ENCODE measurements at regions not wholly inside any gene's neighbourhood (a gene's known extent, or its start where the extent isn't known, plus 50 kb on each side); places are given as distances from the start of the nearest gene placed in this dataset.

GRCh38 chr12:114955414-114956014 is 271.5 kb upstream of the TBX3 start:
- Histone ChIP-seq H3K36me3 (replicated peaks in 1 of 2; ENCODE audit: control insufficient read depth in 1 of 2, insufficient read depth in 2 of 2, low read length in 2 of 2) (no peaks in the 10 kb centered on the region), H3K27ac (ENCODE audit: low read depth in 1 of 2, low read length in 2 of 2) (no peak overlapping the region), H3K4me2 (replicated peaks; ENCODE audit: extremely low read depth, low read length, poor library complexity, severe bottlenecking) (no peak overlapping the region), H3K4me3 (replicated peaks in 1 of 3; ENCODE audit: low read depth in 2 of 3, low read length in 3 of 3) (no peak overlapping the region), H3K4me1 (ENCODE audit: control insufficient read depth in 1 of 2, insufficient read depth in 2 of 2, low read length in 2 of 2) (no peaks in the 10 kb centered on the region), H3K79me2 (ENCODE audit: insufficient read depth, low read length) (no peaks in the 10 kb centered on the region), H2AFZ (ENCODE audit: insufficient read depth, low read depth, low read length, poor library complexity, severe bottlenecking) (no peak overlapping the region), H3K9ac (ENCODE audit: insufficient read depth, low read length, poor library complexity, severe bottlenecking) (no peak overlapping the region), H4K20me1 (ENCODE audit: insufficient read depth, low read length) (no peaks in the 10 kb centered on the region), H3K27me3 (ENCODE audit: control insufficient read depth in 2 of 2, insufficient read depth in 2 of 2, low read length in 2 of 2) (no peaks in the 10 kb centered on the region), H3K9me3 (replicated peaks in 1 of 2; ENCODE audit: control insufficient read depth in 1 of 2, insufficient read depth in 1 of 2, low read length in 2 of 2) (no peaks in the 10 kb centered on the region)
- DNase-seq = no peak
- 70% methylated on average over 1 of the region's 2 CpGs for WGBS (ENCODE audit: insufficient coverage)
- Mint-ChIP-seq H3K36me3 (no peaks in the 10 kb centered on the region), H3K27ac (peak overlapping the region in 2 of 7 donors; percentile 2 to 20), H3K4me3 (no peak overlapping the region), H3K4me1 (no peaks in the 10 kb centered on the region), H3K9me3 (peaks cover 0 to 7% (median 0%) of the 10 kb centered on the region in 7 donors), H3K27me3 (ENCODE audit: low read depth in 3 of 3) (peaks cover 0 to 2% (median 2%) of the 10 kb centered on the region in 3 donors)
- intact Hi-C loops (cut with micrococcal nuclease) = no loop called here
- TF ChIP-seq CTCF (IDR thresholded peaks at IDR 0.05) = no peak

- Mint-ChIP-seq H3K9me3 (peaks cover 0 to 7% (median 0%) of the 10 kb centered on the region in 7 donors), H3K27me3 (ENCODE audit: low read depth in 3 of 3) (peaks cover 0 to 3% (median 2%) of the 10 kb centered on the region in 3 donors), H3K4me3 (no peak overlapping the region), H3K36me3 (no peaks in the 10 kb centered on the region), H3K27ac (no peak overlapping the region), H3K4me1 (no peaks in the 10 kb centered on the region)
- intact Hi-C loops (cut with micrococcal nuclease) = no loop called here
- Histone ChIP-seq H3K79me2 (ENCODE audit: insufficient read depth, low read length) (no peaks in the 10 kb centered on the region), H3K9ac (ENCODE audit: insufficient read depth, low read length, poor library complexity, severe bottlenecking) (no peak overlapping the region), H3K4me3 (replicated peaks in 1 of 3; ENCODE audit: low read depth in 2 of 3, low read length in 3 of 3) (no peak overlapping the region), H3K9me3 (replicated peaks in 1 of 2; ENCODE audit: control insufficient read depth in 1 of 2, insufficient read depth in 1 of 2, low read length in 2 of 2) (no peaks in the 10 kb centered on the region), H3K36me3 (replicated peaks in 1 of 2; ENCODE audit: control insufficient read depth in 1 of 2, insufficient read depth in 2 of 2, low read length in 2 of 2) (no peaks in the 10 kb centered on the region), H3K4me2 (replicated peaks; ENCODE audit: extremely low read depth, low read length, poor library complexity, severe bottlenecking) (no peak overlapping the region), H2AFZ (ENCODE audit: insufficient read depth, low read depth, low read length, poor library complexity, severe bottlenecking) (no peak overlapping the region), H3K4me1 (ENCODE audit: control insufficient read depth in 1 of 2, insufficient read depth in 2 of 2, low read length in 2 of 2) (no peaks in the 10 kb centered on the region), H3K27ac (ENCODE audit: low read depth in 1 of 2, low read length in 2 of 2) (no peak overlapping the region), H3K27me3 (ENCODE audit: control insufficient read depth in 2 of 2, insufficient read depth in 2 of 2, low read length in 2 of 2) (no peaks in the 10 kb centered on the region), H4K20me1 (ENCODE audit: insufficient read depth, low read length) (no peaks in the 10 kb centered on the region)
- no peak for DNase-seq
- no peak for TF ChIP-seq CTCF (IDR thresholded peaks at IDR 0.05)
- no CpG with 5 or more reads among the region's 6 CpGs for WGBS (ENCODE audit: insufficient coverage)
Measured at GRCh38 chr12:114954511-114955055, 270.6 kb upstream of the TBX3 start.
